ENCODE measurements at regions not wholly inside any gene's neighbourhood (a gene's known extent, or its start where the extent isn't known, plus 50 kb on each side); places are given as distances from the start of the nearest gene placed in this dataset.

- Histone ChIP-seq H3K4me1 (replicated peaks in 1 of 4; ENCODE audit: control insufficient read depth in 3 of 4, insufficient read depth in 4 of 4, low read length in 3 of 4) (peaks cover 0 to 12% (median 6%) of the 10 kb centered on the region in 4 experiments; a peak in 4 of 7 replicates), H4K91ac (replicated peaks; ENCODE audit: insufficient read length, low read length) (no peak overlapping the region), H3K27ac (ENCODE audit: low read depth, low read length) (no peak overlapping the region), H3K4me3 (ENCODE audit: extremely low read depth in 1 of 4, insufficient read depth in 2 of 4, low read depth in 3 of 4, low read length in 4 of 4) (no peak overlapping the region), H3K18ac (ENCODE audit: extremely low read depth, low read length) (no peak overlapping the region), H3K4ac (replicated peaks; ENCODE audit: insufficient read length, low read depth, low read length) (no peak overlapping the region), H3K9ac (replicated peaks in 1 of 4; ENCODE audit: extremely low read depth in 1 of 4, low read depth in 3 of 4, low read length in 3 of 4) (no peak overlapping the region), H3K23me2 (ENCODE audit: low read depth, low read length) (no peaks in the 10 kb centered on the region), H4K20me1 (replicated peaks in 1 of 2; ENCODE audit: control insufficient read depth in 1 of 2, insufficient read depth in 2 of 2, low read length in 2 of 2) (no peaks in the 10 kb centered on the region), H3K4me2 (ENCODE audit: insufficient read depth in 1 of 2, low read depth in 2 of 2, low read length in 2 of 2) (peak overlapping the region; percentile 24 to 25; a peak in 3 of 4 replicates), H2AK5ac (ENCODE audit: low read depth, low read length) (no peak overlapping the region), H3K27me3 (replicated peaks in 1 of 4; ENCODE audit: control insufficient read depth in 3 of 4, extremely low read depth in 1 of 4, insufficient read depth in 3 of 4, low read length in 3 of 4) (no peaks in the 10 kb centered on the region), H3K23ac (ENCODE audit: insufficient read length) (no peak overlapping the region), H3K14ac (ENCODE audit: insufficient read length) (no peak overlapping the region), H2BK20ac (ENCODE audit: low read length) (no peak overlapping the region), H3K9me3 (ENCODE audit: insufficient read depth in 2 of 2, low read depth in 1 of 2, low read length in 1 of 2) (no peaks in the 10 kb centered on the region), H2BK5ac (ENCODE audit: low read depth, low read length) (no peak overlapping the region; the same call in 1 of the 2 replicates), H2BK120ac (replicated peaks; ENCODE audit: low read depth, low read length) (no peak overlapping the region), H3K36me3 (ENCODE audit: control insufficient read depth in 2 of 4, insufficient read depth in 4 of 4, low read length in 3 of 4) (no peaks in the 10 kb centered on the region), H3K79me1 (ENCODE audit: low read depth, low read length) (no peaks in the 10 kb centered on the region), H2BK12ac (ENCODE audit: low read depth, low read length) (no peak overlapping the region), H3K56ac (replicated peaks; ENCODE audit: insufficient read length, low read depth, low read length) (no peak overlapping the region), H4K5ac (ENCODE audit: insufficient read length, low read depth, low read length) (no peak overlapping the region), H4K8ac (ENCODE audit: extremely low read depth, insufficient read depth, low read length) (no peak overlapping the region), H2AFZ (ENCODE audit: low read length) (no peak overlapping the region), H3K79me2 (ENCODE audit: control insufficient read depth in 1 of 2, insufficient read depth in 2 of 2, low read length in 2 of 2) (no peaks in the 10 kb centered on the region), H2BK15ac (ENCODE audit: low read length) (no peak overlapping the region)
- CTCF ChIA-PET (ENCODE audit: partially characterized antibody): no interaction called here
- DNase-seq (ENCODE audit: low read depth in 1 of 2, low spot score in 2 of 2) (no peak), FAIRE-seq (no peak)
- WGBS, 2 experiments (ENCODE audit: extremely low coverage in 1 of 2, insufficient coverage in 1 of 2, insufficient read length in 1 of 2, insufficient replicate concordance in 2 of 2, low coverage in 1 of 2, low lambda C conversion rate in 2 of 2, missing lambda C conversion rate in 1 of 2): 87% methylated on average over 1 of the region's 1 CpG; no CpG with 5 or more reads in 1 of the 2 experiments
- POLR2A ChIA-PET (ENCODE audit: partially characterized antibody): interaction anchor here (1.7 kb wide), 1 partner anchor 468 kb away, joined by 5 read pairs; the partner anchor contains the start of genes GAS5 and ZBTB37
- no peak for TF ChIP-seq CHD1 (IDR thresholded peaks at IDR 0.05; ENCODE audit: low read depth, low read length)
- TF ChIP-seq CREB1 (IDR thresholded peaks at IDR 0.05): no peak
- TF ChIP-seq NRF1 (IDR thresholded peaks at IDR 0.05; ENCODE audit: low read depth, low read length): no peak
- TF ChIP-seq SRF (IDR thresholded peaks at IDR 0.05; ENCODE audit: low read depth, low read length): no peak
- TF ChIP-seq ZNF274 (IDR thresholded peaks at IDR 0.05; ENCODE audit: borderline replicate concordance, extremely low read depth, low read length): no peak
- TF ChIP-seq CBX5 (IDR thresholded peaks at IDR 0.05; ENCODE audit: low read depth, low read length): no peak
- no peak for TF ChIP-seq RBBP5 (IDR thresholded peaks at IDR 0.05; ENCODE audit: borderline replicate concordance, low read depth, low read length)
- no peak for TF ChIP-seq TAF7 (optimal IDR thresholded peaks at IDR 0.05; ENCODE audit: borderline replicate concordance, low read depth, low read length)
- TF ChIP-seq PHF8 (conservative IDR thresholded peaks at IDR 0.05; ENCODE audit: low read depth, low read length): no peak
- TF ChIP-seq SP1 (IDR thresholded peaks at IDR 0.05; ENCODE audit: low read depth, low read length): no peak
- no peak for TF ChIP-seq SP2 (IDR thresholded peaks at IDR 0.05; ENCODE audit: low read length)
- TF ChIP-seq YY1 (IDR thresholded peaks at IDR 0.05; ENCODE audit: low read depth, low read length): no peak
- no peak for TF ChIP-seq CHD2 (IDR thresholded peaks at IDR 0.05; ENCODE audit: low read length)
- no peak for TF ChIP-seq TAF1 (IDR thresholded peaks at IDR 0.05; ENCODE audit: low read depth, low read length)
- no peak for TF ChIP-seq SIRT6 (IDR thresholded peaks at IDR 0.05; ENCODE audit: low read length)
- no peak for TF ChIP-seq EP300 (IDR thresholded peaks at IDR 0.05; ENCODE audit: borderline replicate concordance in 1 of 2, low read depth in 2 of 2, low read length in 2 of 2)
These were observed 76.6 kb upstream of the PRDX6 start for GRCh38 chr1:173400387-173400995.

Measured in H1 (cell line).